ENCODE measurements at regions not wholly inside any gene's neighbourhood (a gene's known extent, or its start where the extent isn't known, plus 50 kb on each side); places are given as distances from the start of the nearest gene placed in this dataset. TPM values are rescaled to one million over a fixed set of nuclear protein-coding genes. Genes with fewer than 3 reads are reported as not detected.

DNA sequence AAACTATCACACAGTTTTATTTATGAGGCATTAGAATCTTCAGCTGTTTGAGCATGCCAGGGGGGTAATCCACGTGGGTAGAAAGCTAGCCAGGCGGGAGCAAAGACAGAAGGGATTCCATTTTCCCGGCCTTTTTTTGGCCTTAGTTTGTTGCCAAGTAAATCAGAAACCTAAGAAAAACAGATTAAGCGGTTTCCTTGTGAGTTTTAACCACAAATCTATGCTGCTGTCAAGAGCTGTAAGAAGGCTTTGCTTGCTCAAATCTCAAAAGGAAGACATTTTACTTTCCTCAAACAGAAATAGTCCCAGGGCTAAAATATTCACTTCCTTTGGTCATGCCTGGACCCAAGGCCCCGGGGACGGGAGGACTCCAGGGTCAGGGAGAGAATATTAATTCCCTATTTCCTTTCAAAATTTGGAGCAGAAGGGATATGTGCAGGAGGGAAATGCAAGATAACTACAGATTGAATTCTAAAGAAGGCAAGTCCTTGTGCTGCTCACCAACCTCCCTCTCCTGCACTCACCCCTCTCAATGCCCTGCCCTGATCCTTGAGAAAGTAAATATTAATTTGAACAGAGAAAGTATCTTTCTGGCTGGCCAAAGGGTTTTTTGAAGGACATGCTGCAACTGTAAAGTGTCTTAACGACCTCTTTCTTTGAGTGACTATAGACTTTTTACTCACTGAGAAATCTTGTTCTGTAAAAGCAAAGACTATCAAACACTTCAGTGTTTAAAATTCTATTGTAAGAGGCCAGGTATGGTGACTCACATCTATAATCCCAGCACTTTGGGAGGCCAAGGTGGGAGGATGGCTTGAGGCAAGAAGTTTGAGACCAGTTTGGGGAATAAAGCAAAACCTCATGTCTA is 75.7 kb downstream of the HSD17B6 start:
- H3K4me2 ChIP-seq (ENCODE audit: low read length), result no peak overlapping the region
- H3K4me1 ChIP-seq (ENCODE audit: control insufficient read depth, low read depth, low read length), result no peaks in the 10 kb centered on the region
- H2AK5ac ChIP-seq (ENCODE audit: low read length), result no peak overlapping the region
- no peak overlapping the region for H3K9ac ChIP-seq (ENCODE audit: low read length)
- no peak overlapping the region for H3K23ac ChIP-seq (ENCODE audit: low read length)
- no peak overlapping the region for H3K56ac ChIP-seq (ENCODE audit: low read length)
- H3K27me3 ChIP-seq (ENCODE audit: insufficient read depth, low read length, poor library complexity), result no peaks in the 10 kb centered on the region
- H3K79me1 ChIP-seq (ENCODE audit: low read length), result no peaks in the 10 kb centered on the region
- H4K5ac ChIP-seq (ENCODE audit: low read length), result no peak overlapping the region
- no peak overlapping the region for H2BK15ac ChIP-seq (replicated peaks; ENCODE audit: low read depth)
- no peak overlapping the region for H2BK120ac ChIP-seq (ENCODE audit: low read depth, low read length)
- no peak overlapping the region for H3K4me3 ChIP-seq (ENCODE audit: low read length)
- H3K36me3 ChIP-seq (ENCODE audit: control insufficient read depth, insufficient read depth, low read length), result no peaks in the 10 kb centered on the region
- no peak overlapping the region for H3K4ac ChIP-seq (ENCODE audit: low read depth, low read length)
- H4K8ac ChIP-seq (ENCODE audit: low read depth, low read length), result no peak overlapping the region
- H2BK5ac ChIP-seq (ENCODE audit: low read length), result no peak overlapping the region
- H3K18ac ChIP-seq (ENCODE audit: low read length), result no peak overlapping the region
- no CpG with 5 or more reads among the region's 7 CpGs for WGBS (ENCODE audit: extremely low coverage, insufficient coverage, low lambda C conversion rate)
- no peaks in the 10 kb centered on the region for H3K79me2 ChIP-seq (ENCODE audit: control insufficient read depth, insufficient read depth, low read length)
- DNase-seq, result no peak
- H3K27ac ChIP-seq (ENCODE audit: low read depth, low read length), result no peak overlapping the region

Small RNAs in the stretch of these regions (small RNA-seq; reads per million reads assigned to genes)
- gene AC121758.2 (ENCODE audit: insufficient read depth), result not detected
- not detected for gene RF00554 (ENCODE audit: insufficient read depth)
